Peyer's patch (tissue), 4 donors: ENCODE measurements at regions not wholly inside any gene's neighbourhood (a gene's known extent, or its start where the extent isn't known, plus 50 kb on each side); places are given as distances from the start of the nearest gene placed in this dataset.

Source experiments
- POLR2A ChIP-seq, 2 donors: fragments of 450-650 bp; IDR thresholded peaks; one replicate each; pipeline ENCODE4 v1.5.1; 2017; ENCODE audit warnings: antibody characterized with exemption in 2 of 2, mild to moderate bottlenecking in 2 of 2, moderate library complexity in 2 of 2
- TF ChIP-seq, protein P1 (sequence below), 6 experiments: fragments of 450-650 bp in 4 of 6; fragments of 200-600 bp in 2 of 6; sonication (generic) in 1 of 6; IDR thresholded peaks; one replicate each; pipeline ENCODE4 v1.5.1; 2017 to 2019; ENCODE audit warnings: antibody characterized with exemption in 6 of 6, mild to moderate bottlenecking in 3 of 6, moderate library complexity in 1 of 6

DNA sequence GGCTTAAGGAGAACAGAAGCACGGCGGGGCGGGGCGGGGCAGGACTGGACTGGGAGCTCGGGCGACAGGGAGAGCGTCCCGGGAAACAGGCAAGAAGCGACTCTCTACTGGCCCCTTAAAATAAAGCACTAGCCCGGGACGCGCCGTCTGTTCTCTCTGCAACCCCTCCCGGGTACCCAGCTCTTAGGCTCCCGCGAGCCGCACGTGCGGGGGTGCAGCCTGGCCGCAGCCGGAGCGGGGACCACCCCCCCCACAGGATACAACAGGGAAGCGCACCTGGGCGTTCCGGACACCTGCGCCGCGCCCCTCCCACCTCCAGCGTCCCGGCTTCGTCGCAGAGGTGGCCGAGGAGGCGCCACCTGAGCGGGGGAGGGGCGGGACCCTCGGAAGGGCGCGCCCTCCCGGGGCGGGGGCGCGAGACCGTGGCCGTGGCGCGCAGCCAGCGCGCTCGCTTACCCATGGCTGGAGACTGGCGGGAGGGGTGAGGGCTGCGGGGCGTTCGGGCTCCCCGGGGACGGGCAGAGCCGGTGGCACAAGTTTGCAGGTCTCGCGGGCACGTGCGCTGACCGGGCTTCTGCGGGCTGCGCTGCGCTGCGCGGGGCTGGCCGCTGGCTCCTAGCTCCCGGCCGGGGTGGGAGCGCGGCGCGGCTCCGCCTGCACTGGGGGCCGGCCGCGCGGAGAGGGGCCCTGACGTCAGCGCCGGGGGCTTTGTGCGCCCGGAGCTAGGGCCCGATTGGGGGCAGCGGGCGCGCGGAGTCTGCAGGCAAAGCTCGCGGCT is 91.5 kb downstream of the GEMIN8 start:
- TF ChIP-seq POLR2A (IDR thresholded peaks at IDR 0.05), result no peak
- TF ChIP-seq, protein P1, sequence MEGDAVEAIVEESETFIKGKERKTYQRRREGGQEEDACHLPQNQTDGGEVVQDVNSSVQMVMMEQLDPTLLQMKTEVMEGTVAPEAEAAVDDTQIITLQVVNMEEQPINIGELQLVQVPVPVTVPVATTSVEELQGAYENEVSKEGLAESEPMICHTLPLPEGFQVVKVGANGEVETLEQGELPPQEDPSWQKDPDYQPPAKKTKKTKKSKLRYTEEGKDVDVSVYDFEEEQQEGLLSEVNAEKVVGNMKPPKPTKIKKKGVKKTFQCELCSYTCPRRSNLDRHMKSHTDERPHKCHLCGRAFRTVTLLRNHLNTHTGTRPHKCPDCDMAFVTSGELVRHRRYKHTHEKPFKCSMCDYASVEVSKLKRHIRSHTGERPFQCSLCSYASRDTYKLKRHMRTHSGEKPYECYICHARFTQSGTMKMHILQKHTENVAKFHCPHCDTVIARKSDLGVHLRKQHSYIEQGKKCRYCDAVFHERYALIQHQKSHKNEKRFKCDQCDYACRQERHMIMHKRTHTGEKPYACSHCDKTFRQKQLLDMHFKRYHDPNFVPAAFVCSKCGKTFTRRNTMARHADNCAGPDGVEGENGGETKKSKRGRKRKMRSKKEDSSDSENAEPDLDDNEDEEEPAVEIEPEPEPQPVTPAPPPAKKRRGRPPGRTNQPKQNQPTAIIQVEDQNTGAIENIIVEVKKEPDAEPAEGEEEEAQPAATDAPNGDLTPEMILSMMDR (IDR thresholded peaks at IDR 0.05), result no peak
